Dedifferentiated amniotic fluid mesenchymal stem cell (primary cell): ENCODE measurements at regions not wholly inside any gene's neighbourhood (a gene's known extent, or its start where the extent isn't known, plus 50 kb on each side); places are given as distances from the start of the nearest gene placed in this dataset.
"Not testable (repeated sequence)": the region's sequence is repeated elsewhere in the genome, so short reads cannot be mapped to it uniquely, and the experiment has no call there.

ENCODE experiments used
- DNase-seq: peaks from one replicate; pipeline ENCODE4 v3.0.0-alpha.2; 2016; ENCODE audit errors: extremely low spot score

DNA sequence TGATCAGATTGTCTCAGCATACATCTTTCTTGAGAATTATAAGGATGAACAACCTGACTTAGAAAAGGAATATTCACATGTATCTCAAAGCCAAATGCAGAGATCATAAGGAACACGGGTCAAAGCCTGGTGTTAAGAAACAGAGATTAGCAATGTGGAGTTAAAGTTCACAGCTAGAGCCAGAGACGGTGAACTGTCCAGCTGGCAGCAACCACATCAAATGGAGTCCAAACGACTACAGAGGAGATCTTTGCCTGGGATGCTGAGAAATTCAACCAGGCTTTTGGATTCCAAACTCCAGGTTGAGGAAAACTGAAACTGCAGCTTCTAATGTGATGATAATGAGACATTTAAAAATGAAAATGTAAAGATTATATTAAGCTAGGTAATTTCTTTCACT lies 939.9 kb upstream of the NXPH2 start:
- DNase-seq = no peak

DNA sequence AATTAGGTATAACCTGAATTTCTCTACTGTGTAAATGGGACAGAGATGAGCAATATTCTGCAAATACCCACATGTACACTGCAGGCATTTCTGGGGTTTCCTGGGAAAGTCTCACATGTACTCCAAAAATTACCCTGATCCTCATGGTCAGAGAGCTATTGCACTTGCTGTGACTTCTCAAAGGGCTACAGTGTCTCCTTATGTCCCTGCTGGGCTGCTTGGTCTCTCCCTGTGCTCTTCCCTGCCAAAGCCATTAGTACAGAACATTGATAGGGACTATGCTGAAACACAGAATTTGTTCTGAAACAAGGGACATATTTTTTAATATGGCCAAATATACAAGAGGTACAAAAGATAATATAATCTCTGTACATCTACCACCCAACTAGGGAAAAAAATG lies 924.4 kb upstream of the NXPH2 start:
- DNase-seq = no peak

DNA sequence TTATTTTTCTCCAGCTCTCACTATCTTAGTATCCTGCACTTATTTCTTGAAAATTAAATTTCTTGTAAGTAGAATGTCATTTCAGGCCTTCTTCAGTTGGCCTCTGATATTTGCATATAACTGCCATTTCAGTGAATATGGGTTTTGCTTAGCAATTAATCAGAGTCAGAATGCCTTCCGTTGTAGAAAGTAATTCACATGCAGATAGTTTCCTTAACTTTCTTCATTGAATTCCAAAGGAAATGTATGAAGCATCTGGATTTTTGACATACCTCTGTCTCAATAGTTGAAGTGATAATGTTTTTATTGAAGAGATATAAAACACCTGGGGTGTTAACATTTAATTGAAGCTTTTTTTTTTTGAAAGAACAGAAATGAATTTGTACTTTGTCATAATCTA lies 914.1 kb upstream of the NXPH2 start:
- no peak for DNase-seq

DNA sequence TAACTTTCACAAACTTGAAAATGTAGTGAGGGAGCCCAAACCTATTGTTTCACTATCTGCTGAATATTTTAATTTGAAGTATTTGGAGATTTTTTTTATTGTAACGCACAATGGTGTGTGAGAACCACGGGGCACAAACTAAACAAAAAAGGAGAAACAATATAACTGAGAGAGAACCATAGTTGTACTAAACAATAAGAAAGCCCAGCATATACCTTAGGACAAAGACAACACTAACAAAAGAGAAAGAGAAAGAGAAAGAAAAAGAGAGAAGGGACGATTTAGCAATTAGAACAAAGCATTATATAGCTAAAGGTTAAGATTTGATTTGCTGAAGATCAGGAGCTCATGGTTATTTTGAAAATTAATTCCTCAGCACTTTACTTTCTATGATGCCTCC lies 906.0 kb upstream of the NXPH2 start:
- DNase-seq = no peak

DNA sequence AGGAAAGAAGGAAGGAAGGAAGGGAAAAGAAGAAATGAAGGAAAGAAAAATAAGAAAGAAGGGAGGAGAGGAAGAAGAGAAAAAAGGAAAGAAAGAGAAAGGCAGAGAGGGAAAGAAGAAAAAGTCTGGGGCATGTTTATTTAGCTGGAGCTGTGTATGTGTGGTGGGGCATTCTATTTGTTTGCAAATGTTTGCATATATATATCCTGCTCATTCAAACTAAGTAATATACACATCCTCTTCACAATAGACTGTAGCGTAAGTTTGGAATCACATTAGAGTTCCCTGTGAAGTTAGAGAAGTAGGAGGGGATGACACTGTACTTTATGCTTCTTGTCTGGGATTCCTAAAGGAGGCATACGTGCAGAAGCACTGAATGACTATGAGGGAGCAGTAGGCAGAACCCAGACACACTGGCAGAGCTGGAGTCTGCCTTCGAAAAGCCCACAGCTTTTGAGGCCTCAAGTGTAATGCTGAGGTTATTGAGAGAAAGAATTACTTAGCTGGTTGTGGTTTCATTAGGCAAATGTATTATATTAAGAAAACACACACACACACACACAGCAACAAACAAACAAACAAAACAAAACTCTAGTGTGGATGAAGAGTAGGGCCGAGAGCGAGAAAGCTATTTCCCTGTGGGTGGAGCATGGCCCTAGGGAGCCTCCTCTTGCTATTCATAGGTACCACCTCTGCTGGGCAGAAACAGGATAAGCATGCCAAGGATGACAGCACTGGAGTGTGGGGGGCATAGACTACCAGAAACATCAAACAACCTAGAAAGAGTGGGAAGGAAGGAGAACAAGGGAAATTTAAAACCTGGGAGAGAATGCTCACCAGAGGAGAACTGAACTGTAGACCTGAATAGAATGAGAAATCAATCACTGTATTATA lies 905.1 kb upstream of the NXPH2 start:
- no peak for DNase-seq

DNA sequence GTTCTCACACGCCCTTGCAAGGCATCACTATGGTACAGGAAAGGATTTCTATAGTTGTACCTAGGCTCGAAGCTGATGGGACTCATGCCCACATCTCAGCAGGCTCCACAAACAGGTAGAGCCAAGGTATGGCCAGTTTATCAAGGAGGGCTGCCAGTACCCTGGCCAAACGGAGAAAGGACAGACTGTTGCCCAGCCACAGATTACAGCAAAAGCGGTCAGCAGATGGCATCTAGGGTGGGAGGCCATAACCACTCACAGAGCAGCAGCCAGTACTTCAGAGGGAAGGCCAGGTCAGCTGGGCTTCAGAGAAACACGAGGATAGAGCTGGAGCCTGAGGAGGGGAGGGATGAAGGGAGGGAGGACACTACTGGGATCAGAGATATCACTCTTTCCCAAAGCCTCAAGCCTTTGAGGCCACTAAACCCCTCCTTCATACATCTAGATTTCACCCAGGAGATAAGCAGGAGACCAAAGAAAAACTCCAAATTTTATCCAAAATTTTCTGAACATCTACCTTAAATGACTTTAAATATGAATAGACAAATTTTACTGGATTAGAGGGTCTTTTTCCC lies 904.2 kb upstream of the NXPH2 start:
- DNase-seq = no peak

DNA sequence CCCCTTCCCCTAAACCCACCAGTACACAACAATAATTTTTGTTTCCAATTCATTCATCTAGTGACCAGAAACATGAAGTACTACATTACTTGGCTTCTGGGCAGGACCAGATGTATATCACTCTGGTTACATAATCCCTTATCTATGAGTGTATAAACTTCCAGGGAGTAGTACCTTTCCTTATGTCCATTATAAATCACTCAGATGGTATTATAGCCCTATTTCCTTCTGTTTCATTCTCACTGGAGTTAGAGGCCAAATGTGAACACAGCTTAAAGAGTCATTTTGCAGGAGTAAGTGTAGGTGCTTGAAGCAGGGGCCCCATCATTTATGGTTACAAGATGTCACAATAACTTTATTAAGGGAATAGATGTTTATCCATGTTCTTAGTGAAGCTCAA lies 894.4 kb upstream of the NXPH2 start:
- DNase-seq = no peak

DNA sequence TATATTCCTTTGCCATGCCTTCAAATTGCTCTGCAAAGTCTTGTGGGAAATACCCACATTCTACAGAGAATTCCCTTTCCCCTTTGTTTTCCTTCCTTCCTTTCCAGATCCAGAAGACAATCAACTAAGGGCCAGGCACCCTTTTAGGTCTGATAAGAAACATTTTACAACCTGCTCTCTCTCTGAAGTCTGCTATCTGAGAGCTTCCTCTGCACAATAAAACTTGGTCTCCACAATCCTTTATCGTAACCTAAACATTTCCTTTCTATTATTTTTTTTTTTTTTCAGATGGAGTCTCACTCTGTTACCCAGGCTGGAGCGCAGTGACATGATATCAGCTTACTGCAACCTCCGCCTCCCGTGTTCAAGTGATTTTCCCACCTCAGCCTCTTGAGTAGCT lies 893.3 kb upstream of the NXPH2 start:
- not testable (repeated sequence) for DNase-seq

DNA sequence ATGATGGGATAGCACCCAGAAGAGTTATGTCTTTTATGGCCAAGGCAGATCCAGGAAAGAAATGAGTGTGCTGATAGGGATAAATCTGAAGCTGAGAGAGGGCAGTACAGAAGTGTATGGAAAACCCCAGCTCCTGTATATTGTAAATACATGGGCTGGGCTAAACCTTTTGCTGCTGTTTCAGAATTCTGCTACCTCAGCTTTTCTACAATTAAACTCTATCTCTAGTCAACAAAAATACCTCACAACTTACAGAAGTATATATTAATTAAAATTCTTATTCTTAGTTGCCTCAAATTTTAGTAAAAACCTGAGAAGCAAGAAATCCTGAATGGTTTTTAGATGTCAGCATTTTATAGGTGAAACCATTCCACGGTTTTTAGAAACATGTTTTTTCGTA lies 889.5 kb upstream of the NXPH2 start:
- no peak for DNase-seq

DNA sequence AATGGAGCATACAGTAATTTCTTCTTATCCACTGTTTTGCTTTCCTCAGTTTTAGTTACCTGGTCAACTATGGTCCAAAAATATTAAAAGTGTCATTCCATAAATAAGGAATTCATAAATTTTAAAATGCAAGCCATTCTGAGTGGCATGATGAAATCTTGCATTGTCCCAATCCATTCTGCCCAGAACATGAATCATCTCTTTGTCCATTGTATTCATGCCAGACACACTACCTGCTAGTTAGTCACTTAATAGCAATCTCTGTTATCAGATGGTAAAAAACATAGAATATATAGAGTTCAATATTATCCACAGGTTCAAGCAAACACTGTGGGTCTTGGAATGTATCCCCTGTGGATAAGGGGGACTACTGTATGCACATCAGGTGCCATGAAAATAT lies 872.2 kb upstream of the NXPH2 start:
- no peak for DNase-seq

DNA sequence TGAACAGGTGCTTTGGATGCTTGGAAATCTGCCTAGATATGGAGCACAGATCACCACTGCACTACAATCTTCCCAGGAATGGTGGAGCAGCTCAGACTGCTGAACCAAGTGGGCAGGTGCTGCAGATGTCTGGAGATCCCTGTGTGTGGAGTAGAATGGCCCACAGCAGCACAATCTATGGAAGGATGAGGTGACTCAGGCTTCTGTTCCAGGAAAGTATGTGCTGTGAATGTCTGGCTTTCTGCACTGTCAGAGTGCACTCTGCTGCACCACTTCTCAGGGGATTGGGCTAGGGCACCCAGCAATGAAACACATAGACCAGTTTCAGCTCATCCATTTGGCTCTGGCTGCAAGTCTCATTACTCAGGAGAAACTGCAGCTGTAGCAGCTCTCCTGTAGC lies 865.4 kb upstream of the NXPH2 start:
- DNase-seq = no peak

DNA sequence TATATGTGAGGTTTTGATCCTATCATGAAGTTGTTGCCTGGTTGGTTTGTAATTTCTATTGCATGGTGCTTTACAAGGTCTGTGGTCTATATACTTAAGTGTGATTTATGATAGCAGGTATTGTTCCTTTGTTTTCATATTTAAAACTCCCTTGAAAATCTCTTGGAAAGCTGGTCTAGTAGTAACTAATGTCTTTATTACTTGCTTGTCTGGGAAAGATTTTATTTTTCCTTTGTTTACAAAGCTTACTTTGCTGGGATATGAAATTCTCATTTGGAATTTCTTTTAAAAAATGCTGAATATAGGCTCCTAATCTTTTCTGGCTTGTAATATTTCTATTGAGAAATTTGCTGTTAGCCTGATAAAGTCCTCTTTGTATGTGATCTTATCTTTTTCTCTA lies 862.9 kb upstream of the NXPH2 start:
- no peak for DNase-seq

DNA sequence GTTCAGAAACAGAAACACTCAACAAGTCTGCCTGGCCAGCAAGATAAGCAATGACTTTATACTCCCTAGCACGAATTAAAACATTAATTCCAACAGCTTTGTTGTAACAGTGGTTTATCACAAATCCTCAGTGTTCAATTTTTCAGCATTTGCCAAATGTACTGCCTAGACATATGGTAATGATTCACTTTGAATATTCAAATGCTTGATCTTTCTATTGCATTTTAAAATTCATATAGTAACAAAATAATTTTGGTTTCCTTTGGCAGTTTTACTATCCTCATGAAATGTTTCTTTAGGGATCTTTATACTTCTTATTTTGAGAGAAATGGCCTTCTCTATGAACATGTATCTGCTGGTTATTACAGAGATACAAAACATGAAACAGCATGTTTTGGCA lies 851.8 kb upstream of the NXPH2 start:
- no peak for DNase-seq

DNA sequence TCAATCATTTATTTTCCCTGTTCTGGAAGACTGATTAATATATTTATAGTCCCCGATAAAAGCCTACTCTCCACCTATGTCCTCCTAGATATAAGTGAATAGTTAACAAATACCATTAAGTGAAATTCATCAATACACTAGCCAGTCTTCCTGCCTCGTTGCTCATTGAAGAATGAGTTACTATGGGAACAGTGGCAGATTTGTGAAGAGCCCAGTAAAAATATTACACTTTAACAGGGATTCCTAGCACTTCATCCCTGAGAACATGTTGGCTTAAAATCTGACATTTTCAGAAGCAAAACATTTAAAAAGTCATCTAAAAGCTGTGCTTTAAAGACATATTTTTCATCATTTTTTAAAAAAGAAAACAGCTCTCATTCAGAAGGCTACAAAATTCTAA lies 848.7 kb upstream of the NXPH2 start:
- DNase-seq = no peak

DNA sequence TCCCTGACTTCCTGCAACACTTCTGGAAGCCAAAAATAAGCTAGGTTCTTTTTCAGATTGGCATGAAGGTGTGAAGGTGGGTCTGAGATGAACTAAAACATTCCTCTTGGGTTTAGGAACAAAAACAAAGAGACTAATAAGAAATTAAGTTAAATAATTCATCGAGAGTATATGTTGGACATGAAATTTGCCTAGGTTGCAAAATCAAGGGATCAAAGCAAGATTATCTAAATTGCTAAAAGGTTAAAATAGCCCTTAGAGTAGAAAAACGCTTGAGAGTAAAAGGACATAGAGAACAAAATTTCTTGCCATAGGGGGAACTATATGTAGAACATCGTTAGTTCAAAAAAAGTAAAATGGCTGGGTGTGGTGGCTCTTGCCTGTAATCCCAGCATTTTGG lies 845.9 kb upstream of the NXPH2 start:
- DNase-seq = no peak

DNA sequence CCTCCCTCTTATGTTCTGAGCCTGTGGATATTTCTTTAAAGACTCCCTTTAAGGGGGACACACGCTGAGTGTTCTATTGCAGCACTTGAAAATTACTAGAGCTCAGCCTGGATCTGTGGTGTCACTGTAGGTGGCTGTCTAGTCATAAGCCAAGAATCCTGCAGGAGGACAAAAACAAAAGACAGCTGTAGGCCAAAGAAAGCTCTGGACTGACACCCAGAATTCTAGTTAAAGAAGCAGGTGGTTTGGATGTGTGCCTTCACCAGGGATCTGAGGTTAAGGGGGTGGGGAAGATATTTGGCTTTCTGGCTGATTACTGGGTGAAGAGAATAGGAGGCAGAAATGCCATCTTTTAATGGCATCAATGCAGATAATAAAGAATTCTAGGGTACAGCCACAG lies 842.5 kb upstream of the NXPH2 start:
- DNase-seq = no peak

DNA sequence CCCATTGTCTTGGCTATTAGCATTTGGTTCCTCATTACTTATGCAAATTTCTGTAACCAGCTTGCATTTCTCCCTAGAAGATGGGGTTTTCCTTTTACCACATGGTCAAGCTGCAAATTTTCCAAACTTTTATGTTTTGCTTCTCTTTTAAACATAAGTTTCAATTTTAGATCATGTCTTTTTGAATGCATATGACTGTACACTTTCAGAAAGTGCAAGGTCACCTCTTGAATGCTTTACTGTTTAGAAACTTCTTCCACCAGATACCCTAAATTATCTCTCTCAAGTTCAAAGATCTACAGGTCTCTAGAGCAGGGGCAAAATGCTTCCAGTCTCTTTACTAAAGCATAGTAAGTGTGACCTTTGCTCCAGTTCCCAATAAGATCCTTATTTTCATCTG lies 837.6 kb upstream of the NXPH2 start:
- no peak for DNase-seq

DNA sequence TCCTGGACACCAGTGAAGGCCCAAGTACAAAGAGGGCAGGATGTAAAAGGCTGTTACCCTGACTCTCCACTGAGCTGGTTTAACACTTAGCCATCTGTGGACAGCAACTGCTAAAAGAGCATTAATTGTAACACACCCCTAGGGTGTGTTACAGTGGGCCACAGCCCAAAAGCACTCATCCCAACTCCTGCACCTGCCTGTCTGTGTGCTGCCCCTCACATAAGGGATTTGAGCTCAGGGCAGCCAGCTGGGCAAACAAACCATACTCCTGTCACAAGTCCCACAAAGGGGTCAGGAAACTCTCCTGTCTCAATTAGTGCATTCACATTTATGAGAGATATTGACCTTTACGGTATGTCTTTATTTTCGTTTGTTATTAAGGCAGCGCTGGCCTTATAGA lies 833.1 kb upstream of the NXPH2 start:
- DNase-seq = no peak

DNA sequence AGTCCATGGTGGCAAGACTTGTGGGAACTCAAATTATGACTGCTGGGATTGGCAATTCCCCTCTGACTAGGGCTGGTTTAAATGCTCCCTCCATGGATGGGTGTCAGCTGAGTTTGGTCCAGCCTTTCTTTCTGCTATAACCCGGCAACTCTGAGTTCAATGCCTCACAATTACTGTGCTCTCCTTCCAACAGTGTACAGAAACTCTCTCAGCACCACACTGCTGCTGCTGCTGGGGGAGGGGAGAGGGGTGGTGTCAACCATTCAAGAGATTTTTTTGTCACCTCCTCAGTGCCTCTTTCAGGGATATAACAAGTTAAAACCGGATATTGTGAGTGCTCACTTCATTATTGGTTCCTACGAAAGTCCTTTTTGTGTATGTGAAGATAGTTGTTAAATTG lies 830.3 kb upstream of the NXPH2 start:
- DNase-seq = no peak

DNA sequence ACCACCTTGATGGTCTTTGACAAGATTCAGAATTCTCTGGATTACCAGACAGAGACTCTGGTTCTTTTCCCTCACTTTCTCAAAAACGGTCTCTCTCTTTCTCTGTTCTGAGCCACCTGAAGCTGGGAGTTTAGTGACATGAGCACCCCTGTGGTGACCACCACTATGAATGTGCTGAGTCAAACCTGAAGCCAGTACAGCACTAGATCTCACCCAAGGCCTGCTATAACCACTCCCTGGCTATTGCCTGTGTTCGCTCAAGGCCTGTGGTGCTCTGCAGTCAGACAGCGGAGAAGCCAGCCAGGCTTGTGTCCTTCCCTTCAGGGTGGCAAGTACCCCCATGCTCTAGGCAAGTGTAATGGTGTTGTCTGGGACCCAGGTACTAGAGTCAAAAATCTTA lies 828.9 kb upstream of the NXPH2 start:
- DNase-seq = no peak

DNA sequence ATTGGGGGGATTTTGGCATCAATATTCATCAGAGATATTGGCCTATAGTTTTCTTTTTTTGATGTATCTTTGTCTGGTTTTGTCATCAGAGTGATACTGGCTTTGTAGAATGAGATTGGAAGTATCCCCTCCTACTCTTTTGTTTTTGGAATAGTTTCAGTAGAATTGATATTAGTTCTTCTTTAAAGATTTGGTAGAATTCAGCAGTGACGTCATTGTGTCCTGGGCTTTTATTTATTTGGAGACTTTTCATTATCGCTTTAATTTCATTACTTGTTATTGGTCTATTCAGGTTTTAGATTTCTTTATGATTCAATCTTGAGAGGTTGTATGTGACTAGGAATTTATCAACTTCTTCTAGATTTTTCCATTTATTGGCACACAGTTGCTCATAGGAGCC lies 825.5 kb upstream of the NXPH2 start:
- DNase-seq = no peak

DNA sequence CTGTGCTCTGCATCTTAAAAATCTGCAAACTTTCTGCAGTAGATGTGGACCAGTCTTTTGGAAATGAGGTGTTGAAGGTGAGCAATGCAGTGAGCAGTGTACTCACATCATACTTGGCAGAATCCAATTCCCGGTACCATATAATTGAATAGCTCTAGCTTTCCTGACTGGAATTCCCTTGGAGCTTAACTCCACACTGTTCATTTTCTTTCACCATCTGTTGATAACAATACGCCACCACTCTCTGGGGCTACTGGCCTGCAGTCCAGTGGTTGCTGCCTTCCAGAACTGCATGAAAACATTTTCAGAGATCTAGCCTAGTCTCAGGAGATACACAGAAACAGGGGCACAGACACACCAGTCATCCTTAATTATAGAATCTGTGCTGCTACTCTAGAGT lies 820.0 kb upstream of the NXPH2 start:
- no peak for DNase-seq

DNA sequence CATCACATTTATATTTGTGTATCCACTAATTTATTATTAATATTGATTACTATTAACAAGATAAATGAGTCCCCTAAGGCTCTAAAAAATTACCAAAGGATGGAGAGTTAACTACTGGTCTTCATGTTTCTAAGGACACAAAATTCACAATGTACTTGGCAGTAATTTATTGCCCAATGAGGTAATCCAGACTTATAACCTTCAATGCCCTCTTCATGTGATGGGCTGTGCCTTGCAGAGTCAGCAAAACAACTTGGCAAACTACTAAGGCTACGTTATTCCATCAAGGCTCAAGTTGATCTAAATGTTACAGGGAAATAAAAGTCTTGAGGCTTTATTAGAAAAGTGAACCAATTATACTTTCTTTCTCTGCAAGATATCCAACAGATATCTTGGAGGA lies 804.9 kb upstream of the NXPH2 start:
- no peak for DNase-seq

DNA sequence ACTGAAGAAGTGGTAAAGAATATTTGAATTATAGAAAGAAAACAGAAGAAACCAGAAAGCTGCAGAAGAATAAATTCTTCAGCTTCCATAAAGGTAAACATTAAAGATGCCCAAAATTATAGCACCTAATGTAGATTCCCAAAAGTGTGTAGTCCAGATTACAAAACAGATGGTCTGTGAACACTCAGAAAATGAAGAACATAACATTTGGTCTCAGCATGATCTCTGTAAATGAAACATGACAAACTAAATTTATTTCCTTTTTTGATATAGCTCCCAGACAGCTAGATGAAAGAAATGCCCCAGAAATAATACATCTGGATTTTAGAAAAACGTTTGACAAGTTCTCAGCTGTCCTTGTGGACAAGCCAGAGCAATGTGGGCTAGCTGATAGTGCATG lies 794.2 kb upstream of the NXPH2 start:
- no peak for DNase-seq
